Muscle of back (tissue), 3 donors: ENCODE measurements at regions not wholly inside any gene's neighbourhood (a gene's known extent, or its start where the extent isn't known, plus 50 kb on each side); places are given as distances from the start of the nearest gene placed in this dataset.
A peak's percentile ranks its signal among the peaks of the same experiment; 100 is the strongest.

Experiments used
- DNase-seq, 3 donors: peaks; one replicate each; pipeline versions ENCODE4 v3.0.0 to v3.0.0-alpha.2; 2013

GRCh38 chr10:3484306-3485056 lies 300.5 kb downstream of the KLF6 start:
- peak in 1 of 3 donors; percentile 51 for DNase-seq

- DNase-seq: peak in 2 of 3 donors; percentile 79 to 87
These were observed 302.6 kb downstream of the KLF6 start for GRCh38 chr10:3482200-3482993.

DNA sequence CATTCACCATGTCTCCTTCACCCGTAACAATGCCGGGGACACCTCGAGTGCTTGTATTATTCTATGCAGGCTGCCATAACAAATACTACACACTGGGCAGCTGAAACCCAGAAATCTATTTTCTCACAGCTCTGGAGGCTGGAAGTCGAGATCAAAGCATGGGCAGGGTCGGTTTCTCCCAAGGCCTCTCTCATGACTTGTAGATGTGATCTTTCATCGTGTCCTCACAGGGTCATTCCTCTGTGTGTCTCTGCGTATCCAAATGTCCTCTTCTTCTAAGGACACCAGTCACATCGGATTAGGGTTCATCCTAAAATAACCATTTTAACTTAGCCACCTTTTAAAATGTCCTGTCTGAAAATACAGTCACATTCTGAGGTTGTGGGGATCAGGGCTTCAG lies 303.5 kb downstream of the KLF6 start:
- DNase-seq: no peak

DNA sequence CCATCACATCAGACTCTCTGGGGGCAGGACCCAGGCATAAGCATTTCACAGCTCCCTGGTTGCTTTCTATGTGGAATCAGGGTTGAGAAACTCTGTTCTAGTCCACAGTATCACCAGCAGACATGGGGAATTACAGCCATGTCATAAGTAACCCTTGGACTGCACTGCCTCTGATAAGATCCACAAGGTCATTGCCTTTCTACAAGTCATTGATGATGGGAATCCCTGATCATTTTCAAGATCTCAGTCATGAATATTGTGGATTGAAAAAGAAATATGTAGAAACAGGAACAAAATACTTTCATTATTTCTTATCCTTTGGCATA lies 304.1 kb downstream of the KLF6 start:
- no peak for DNase-seq

GRCh38 chr10:3480281-3480989 lies 304.6 kb downstream of the KLF6 start:
- no peak for DNase-seq

DNA sequence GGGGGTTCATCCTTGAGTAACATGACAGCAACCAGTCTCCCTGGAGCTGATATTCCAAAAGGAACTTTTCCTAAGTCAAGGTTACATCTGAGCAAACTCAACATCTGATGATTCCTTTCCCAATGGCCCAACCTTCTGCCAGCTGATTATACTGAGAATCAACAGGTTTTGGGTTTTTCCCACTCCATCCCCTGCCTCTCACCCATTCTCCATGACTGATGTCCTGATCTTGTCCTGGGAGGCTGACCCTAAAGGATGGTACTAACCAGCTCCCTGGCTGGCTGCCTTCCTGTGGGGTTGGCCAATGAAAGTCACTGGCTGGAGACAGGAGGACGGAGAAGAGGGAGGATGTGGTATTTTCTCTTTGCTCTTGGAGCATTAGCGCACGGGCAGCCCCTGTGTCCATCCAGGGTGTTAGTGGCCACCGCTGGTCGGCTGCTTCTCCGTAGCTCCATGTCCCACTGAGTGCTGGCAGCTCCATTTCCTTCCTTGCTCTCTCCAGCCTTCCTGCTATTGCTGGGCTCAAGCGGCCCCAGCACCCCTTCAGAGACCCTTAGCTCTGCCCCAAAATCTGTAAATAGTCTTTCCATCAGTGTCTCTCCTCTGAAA lies 306.2 kb upstream of the PITRM1 start:
- no peak for DNase-seq

DNA sequence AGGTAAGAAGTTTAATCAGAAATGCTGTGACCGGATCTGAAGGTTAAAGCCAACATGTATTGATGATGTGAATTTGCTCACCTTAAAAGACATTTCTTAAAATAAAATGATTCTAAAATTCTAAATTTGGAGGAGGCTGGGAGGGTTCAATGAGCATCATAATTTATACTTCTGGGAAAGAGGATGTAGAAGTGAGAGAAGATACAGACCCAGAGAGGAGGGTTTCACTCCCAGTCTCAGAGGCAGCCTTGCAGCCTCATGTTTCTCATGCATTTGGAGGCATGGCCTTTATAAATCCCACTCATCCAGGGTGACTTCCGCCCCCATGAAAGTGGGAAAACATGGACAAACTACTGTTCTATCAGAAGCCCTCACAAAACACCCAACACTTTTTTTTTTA lies 305.6 kb upstream of the PITRM1 start:
- DNase-seq: no peak

DNA sequence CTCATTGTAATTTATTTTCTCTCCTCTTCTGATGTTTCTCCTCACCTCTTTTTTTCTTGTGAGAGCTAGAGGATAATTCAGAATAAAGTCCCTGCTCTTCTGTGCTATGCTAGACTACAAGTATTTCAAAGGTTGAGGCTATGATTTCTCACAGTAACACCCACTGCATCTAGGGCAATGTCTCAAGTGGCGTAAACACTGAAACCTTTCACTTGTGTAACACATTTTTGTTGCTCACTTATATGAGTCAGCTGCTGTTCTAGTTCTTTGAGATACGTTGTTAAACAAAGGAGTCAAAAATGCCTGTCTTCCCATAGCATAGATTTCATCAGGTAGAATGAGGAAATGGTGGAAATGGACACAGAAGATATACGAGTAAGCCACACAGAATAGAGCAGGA lies 305.1 kb upstream of the PITRM1 start:
- DNase-seq: no peak

DNA sequence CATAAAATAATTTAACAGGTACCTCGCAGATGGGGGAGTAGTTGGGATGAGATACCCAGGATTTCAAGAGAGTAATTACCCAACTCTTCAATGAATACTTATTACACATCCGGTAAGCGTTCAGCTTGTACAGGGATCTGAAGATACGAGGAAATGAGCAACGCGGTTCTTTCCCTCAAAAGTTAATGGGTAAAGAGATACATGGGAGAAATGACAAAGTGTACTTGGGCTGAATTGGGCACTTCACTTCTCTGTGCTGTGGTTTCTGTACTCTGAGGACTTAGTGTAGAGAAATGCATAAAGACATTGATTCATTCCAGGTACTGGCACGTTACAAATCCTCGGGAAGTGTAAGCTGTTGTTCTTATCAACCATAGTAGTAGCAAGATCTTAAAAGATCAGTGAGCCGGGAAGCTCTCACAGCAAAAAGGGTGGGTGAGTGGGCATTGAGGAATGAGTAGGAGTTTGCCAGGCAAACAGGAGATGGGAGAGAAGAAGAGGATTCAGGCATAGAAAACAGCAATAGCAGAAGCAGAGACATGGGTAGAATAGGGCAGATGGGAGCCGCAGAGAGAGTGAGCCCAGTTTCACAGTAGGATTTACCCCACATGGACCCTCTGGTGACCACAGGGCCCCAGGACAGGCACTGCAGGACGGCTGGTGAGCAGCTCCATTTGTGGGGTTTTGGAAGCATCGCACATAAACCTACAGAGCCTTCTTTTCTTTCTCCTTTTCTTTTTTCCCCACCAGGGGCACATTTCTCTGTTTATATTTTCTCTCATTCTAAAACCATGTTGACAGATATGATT lies 304.3 kb upstream of the PITRM1 start:
- no peak for DNase-seq

DNA sequence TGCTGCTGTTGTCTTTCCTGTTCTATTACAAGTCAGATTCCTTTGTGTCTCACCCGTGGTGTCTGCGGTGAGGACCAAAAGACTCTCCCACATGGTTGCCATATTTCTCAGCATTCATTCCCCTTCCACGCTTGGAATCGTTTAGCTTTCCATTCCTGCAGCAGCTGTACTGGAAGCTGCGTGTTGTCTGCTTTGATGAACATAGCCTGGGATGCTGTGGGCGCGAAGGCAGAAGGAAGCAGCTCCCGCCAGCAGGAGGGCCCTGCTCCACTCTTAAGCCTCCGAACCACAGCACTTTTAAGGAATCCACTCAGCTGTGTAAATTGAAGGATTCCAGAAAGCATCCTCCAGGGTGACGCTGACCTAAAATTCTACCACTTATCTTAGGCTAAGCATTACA lies 303.6 kb upstream of the PITRM1 start:
- DNase-seq: no peak

DNA sequence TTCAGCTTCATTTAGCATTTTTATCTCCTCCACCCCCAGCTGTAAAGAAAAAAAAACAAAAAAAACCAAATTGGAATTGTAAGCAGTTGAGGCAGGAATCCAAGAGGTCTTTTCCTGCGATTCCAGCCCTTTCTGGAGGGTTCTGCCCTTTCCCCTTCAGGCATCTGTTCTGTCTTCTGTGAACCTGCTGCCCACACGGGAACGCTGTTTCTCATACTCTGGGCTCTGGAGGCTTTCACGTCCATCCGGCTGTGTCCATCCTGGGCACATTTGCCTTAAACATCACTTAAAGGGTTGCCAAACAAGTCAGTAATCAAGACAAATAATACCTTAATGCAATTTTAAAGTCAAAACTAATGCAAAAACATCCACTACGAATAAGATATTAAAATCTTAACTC lies 302.8 kb upstream of the PITRM1 start:
- DNase-seq: no peak

DNA sequence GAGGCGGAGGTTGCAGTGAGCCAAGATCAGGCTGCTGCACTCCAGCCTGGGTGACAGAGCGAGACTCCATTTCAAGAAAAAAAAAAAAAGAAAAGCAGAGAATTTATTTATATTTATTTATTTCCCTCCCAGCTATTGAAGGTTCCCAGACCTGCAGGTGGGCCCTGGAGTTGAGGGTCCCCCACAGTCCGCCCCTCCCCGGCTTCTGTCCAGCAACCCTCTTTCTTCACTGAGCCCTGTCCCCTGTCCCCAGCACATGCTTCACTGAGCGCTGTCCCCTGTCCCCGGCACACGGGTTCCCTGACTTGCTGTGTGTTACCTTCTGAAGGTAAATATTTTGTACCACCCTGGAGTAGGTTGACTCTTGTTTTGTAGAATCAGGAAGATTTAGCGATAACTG lies 301.7 kb upstream of the PITRM1 start:
- DNase-seq: no peak

- no peak for DNase-seq
These were observed 300.7 kb upstream of the PITRM1 start for GRCh38 chr10:3473271-3473670.

GRCh38 chr10:3472287-3473051 lies 299.9 kb upstream of the PITRM1 start:
- no peak for DNase-seq

DNA sequence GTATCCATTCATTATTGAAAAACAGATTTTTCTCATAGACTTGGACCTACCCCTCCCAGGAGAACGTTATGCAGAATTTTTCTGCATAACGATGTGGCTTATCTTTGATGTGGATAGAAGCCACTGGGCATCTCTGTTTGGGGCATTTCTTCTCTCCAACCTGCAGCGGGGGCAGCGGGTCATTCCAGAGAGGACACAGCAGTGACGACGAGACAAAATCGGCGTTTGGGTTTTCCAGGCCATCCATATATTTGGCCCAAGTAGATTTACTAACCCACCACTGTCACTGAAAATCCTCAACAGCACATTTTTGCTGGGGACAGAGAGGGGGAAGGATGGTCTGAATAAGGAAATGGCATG lies 299.3 kb upstream of the PITRM1 start:
- DNase-seq: no peak

DNA sequence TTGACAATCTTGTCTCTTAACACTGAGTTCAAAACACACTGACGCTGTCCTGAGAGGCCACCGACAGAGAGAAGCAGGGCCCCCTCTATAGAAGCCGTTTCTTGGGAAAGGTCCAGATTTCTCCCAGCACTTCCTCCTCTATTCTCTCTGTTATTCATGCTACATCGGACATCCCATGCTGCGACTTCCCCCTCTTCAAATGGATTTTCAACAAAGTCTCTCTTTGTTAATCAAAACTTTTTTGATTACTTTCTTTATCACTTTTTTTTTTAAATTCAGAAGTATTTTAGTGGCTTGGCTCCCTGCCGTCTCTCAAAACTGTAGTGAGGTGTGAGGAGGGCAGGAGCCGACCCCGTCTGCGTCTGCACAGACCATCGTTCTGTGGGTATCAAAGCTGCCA lies 298.9 kb upstream of the PITRM1 start:
- DNase-seq: no peak

- no peak for DNase-seq
These were observed 297.6 kb upstream of the PITRM1 start for GRCh38 chr10:3470191-3470590.

DNA sequence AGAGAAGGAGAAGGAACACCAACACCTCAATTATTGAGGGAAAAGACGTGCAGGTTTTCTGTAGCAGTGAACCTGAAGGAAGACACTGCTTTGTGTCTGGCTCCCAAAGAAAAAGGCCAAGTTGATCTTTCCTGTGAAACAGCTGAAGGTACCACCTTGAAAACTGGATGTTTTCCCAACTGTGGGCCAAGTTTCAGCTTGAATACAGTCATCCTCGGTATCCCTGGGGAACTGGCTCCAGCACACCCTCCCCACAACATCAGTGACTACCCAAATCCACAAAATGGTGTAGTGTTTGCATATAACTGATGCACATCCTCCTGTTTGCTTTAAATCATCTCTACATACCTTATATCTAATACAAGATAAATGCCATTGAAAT lies 297.0 kb upstream of the PITRM1 start:
- no peak for DNase-seq

- peak; percentile 83 to 93 (median 93) for DNase-seq
These were observed 296.5 kb upstream of the PITRM1 start for GRCh38 chr10:3468919-3469638.
